ENCODE measurements at regions not wholly inside any gene's neighbourhood (a gene's known extent, or its start where the extent isn't known, plus 50 kb on each side); places are given as distances from the start of the nearest gene placed in this dataset.

GRCh38 chr2:14960686-14961324 is 328.3 kb downstream of the LRATD1 start:
- WGBS (ENCODE audit: insufficient coverage), result 90% methylated on average over 2 of the region's 2 CpGs
- ChIA-PET CTCF (no interaction called here), POLR2A (no interaction called here)
- no peaks in the 10 kb centered on the region for H4K20me1 ChIP-seq (ENCODE audit: control insufficient read depth, insufficient read depth, low read length, poor library complexity, severe bottlenecking)
- H3K4me3 ChIP-seq (ENCODE audit: control extremely low read depth in 1 of 5, extremely low read depth in 1 of 5, insufficient read depth in 1 of 5, low read depth in 2 of 5, low read length in 4 of 5), result no peak overlapping the region
- Mint-ChIP-seq H3K4me3 (no peak overlapping the region), H3K27me3 (peaks cover 7% of the 10 kb centered on the region), H3K9me3 (ENCODE audit: insufficient read depth) (peaks cover 2% of the 10 kb centered on the region), H3K4me1 (no peaks in the 10 kb centered on the region), H3K27ac (no peak overlapping the region)
- no peak overlapping the region for H3K4me2 ChIP-seq (replicated peaks; ENCODE audit: low read depth, low read length, poor library complexity, severe bottlenecking)
- H3K27me3 ChIP-seq (replicated peaks in 1 of 4; ENCODE audit: control extremely low read depth in 1 of 4, control insufficient read depth in 3 of 4, insufficient read depth in 4 of 4, low read length in 3 of 4), result no peaks in the 10 kb centered on the region
- no peaks in the 10 kb centered on the region for H3K36me3 ChIP-seq (replicated peaks in 1 of 2; ENCODE audit: control extremely low read depth in 1 of 2, control insufficient read depth in 1 of 2, extremely low read depth in 1 of 2, insufficient read depth in 2 of 2, low read length in 1 of 2)
- H3K9ac ChIP-seq (ENCODE audit: low read length), result no peak overlapping the region
- H3K9me3 ChIP-seq (ENCODE audit: control extremely low read depth in 1 of 3, control insufficient read depth in 2 of 3, insufficient read depth in 1 of 3, low read length in 2 of 3), result peaks cover 0 to 4% (median 0%) of the 10 kb centered on the region in 3 donors
- intact Hi-C loops (cut with micrococcal nuclease), result no loop called here
- TF ChIP-seq CTCF (IDR thresholded peaks at IDR 0.05) (no peak), EZH2 (IDR thresholded peaks at IDR 0.05; ENCODE audit: borderline replicate concordance, insufficient read depth, low read depth, low read length, poor library complexity, severe bottlenecking) (no peak)
- DNase-seq, result no peak
- H2AFZ ChIP-seq (ENCODE audit: insufficient read depth, low read depth, low read length, poor library complexity, severe bottlenecking), result no peak overlapping the region
- H3K79me2 ChIP-seq (ENCODE audit: control insufficient read depth, insufficient read depth, low read length), result no peaks in the 10 kb centered on the region
- no peak overlapping the region for H3K27ac ChIP-seq (ENCODE audit: low read length in 2 of 2)
- no peaks in the 10 kb centered on the region for H3K4me1 ChIP-seq (ENCODE audit: control insufficient read depth in 2 of 2, insufficient read depth in 2 of 2, low read length in 2 of 2)
- no peak for ATAC-seq (ENCODE audit: low read depth)

GRCh38 chr2:14967729-14968128 is 335.2 kb downstream of the LRATD1 start:
- Mint-ChIP-seq H3K27ac (no peak overlapping the region), H3K9me3 (ENCODE audit: insufficient read depth) (peaks cover 3% of the 10 kb centered on the region)

More at GRCh38 chr2:14967729-14968128, 335.2 kb downstream of the LRATD1 start:
- no CpG with 5 or more reads among the region's 2 CpGs for WGBS (ENCODE audit: insufficient coverage)
- no peak for TF ChIP-seq CTCF (IDR thresholded peaks at IDR 0.05)
- no peak for TF ChIP-seq EZH2 (IDR thresholded peaks at IDR 0.05; ENCODE audit: borderline replicate concordance, insufficient read depth, low read depth, low read length, poor library complexity, severe bottlenecking)
- Histone ChIP-seq H2AFZ (ENCODE audit: insufficient read depth, low read depth, low read length, poor library complexity, severe bottlenecking) (no peak overlapping the region), H3K27ac (ENCODE audit: low read length in 2 of 2) (no peak overlapping the region), H3K36me3 (replicated peaks in 1 of 2; ENCODE audit: control extremely low read depth in 1 of 2, control insufficient read depth in 1 of 2, extremely low read depth in 1 of 2, insufficient read depth in 2 of 2, low read length in 1 of 2) (no peaks in the 10 kb centered on the region), H3K79me2 (ENCODE audit: control insufficient read depth, insufficient read depth, low read length) (no peaks in the 10 kb centered on the region), H3K9me3 (ENCODE audit: control extremely low read depth in 1 of 3, control insufficient read depth in 2 of 3, insufficient read depth in 1 of 3, low read length in 2 of 3) (peaks cover 0 to 1% (median under 1%) of the 10 kb centered on the region in 3 donors), H4K20me1 (ENCODE audit: control insufficient read depth, insufficient read depth, low read length, poor library complexity, severe bottlenecking) (no peaks in the 10 kb centered on the region), H3K4me3 (ENCODE audit: control extremely low read depth in 1 of 5, extremely low read depth in 1 of 5, insufficient read depth in 1 of 5, low read depth in 2 of 5, low read length in 4 of 5) (no peak overlapping the region), H3K4me1 (ENCODE audit: control insufficient read depth in 2 of 2, insufficient read depth in 2 of 2, low read length in 2 of 2) (no peaks in the 10 kb centered on the region), H3K4me2 (replicated peaks; ENCODE audit: low read depth, low read length, poor library complexity, severe bottlenecking) (no peak overlapping the region), H3K9ac (ENCODE audit: low read length) (no peak overlapping the region), H3K27me3 (replicated peaks in 1 of 4; ENCODE audit: control extremely low read depth in 1 of 4, control insufficient read depth in 3 of 4, insufficient read depth in 4 of 4, low read length in 3 of 4) (no peaks in the 10 kb centered on the region)
- DNase-seq (no peak), ATAC-seq (ENCODE audit: low read depth) (no peak)
- no peak overlapping the region for H3K4me3 Mint-ChIP-seq
- H3K4me1 Mint-ChIP-seq, result no peaks in the 10 kb centered on the region
- ChIA-PET POLR2A (no interaction called here), CTCF (no interaction called here)
- H3K27me3 Mint-ChIP-seq, result no peaks in the 10 kb centered on the region
- intact Hi-C loops (cut with micrococcal nuclease), result no loop called here

Measured in B cell (primary cell).